GM12865 (cell line): ENCODE measurements at regions not wholly inside any gene's neighbourhood (a gene's known extent, or its start where the extent isn't known, plus 50 kb on each side); places are given as distances from the start of the nearest gene placed in this dataset.
A peak's percentile ranks its signal among the peaks of the same experiment; 100 is the strongest.
"Not testable (repeated sequence)": the region's sequence is repeated elsewhere in the genome, so short reads cannot be mapped to it uniquely, and the experiment has no call there.

Source experiments
- DNase-seq: peaks from one replicate; pipeline ENCODE4 v3.0.0; 2010; ENCODE audit warnings: low read depth
- H3K4me3 ChIP-seq: 2 replicates; pipeline ENCODE4 v1.5.1; 2011; ENCODE audit warnings: mild to moderate bottlenecking, low read depth, low read length, control low read depth
- CTCF ChIP-seq: IDR thresholded peaks from 2 replicates; pipeline ENCODE4 v1.5.1; 2011; ENCODE audit warnings: low read length, control low read depth, low read depth, inconsistent platforms; ENCODE audit not compliant: insufficient read depth; ENCODE audit errors: missing control alignments

- peak overlapping the region; percentile 43 for H3K4me3 ChIP-seq
- no peak for TF ChIP-seq CTCF
- peak; percentile 41 for DNase-seq
These were observed 194.4 kb downstream of the RPIA start for GRCh38 chr2:88885679-88886416.

- not testable (repeated sequence) for H3K4me3 ChIP-seq, DNase-seq
These were observed 196.0 kb downstream of the RPIA start for GRCh38 chr2:88887466-88887865.

- DNase-seq: no peak
- H3K4me3 ChIP-seq: no peak overlapping the region
These were observed 200.7 kb downstream of the RPIA start for GRCh38 chr2:88892207-88892606.

GRCh38 chr2:88892788-88893187 lies 201.3 kb downstream of the RPIA start:
- no peak for TF ChIP-seq CTCF
- no peak overlapping the region for H3K4me3 ChIP-seq
- DNase-seq: no peak

More at GRCh38 chr2:88892207-88892606, 200.7 kb downstream of the RPIA start:
- no peak for TF ChIP-seq CTCF

- no peak for TF ChIP-seq CTCF
- no peak overlapping the region for H3K4me3 ChIP-seq
- no peak for DNase-seq
These were observed 205.5 kb downstream of the RPIA start for GRCh38 chr2:88896971-88897370.

GRCh38 chr2:88897715-88898114 lies 206.2 kb downstream of the RPIA start:
- TF ChIP-seq CTCF: no peak
- no peak overlapping the region for H3K4me3 ChIP-seq
- DNase-seq: peak; percentile 13

GRCh38 chr2:88903749-88904353 lies 212.4 kb downstream of the RPIA start:
- no peak overlapping the region for H3K4me3 ChIP-seq
- TF ChIP-seq CTCF: peak; percentile 63
- peak; percentile 44 for DNase-seq
